GM12878 (cell line): ENCODE measurements at regions not wholly inside any gene's neighbourhood (a gene's known extent, or its start where the extent isn't known, plus 50 kb on each side); places are given as distances from the start of the nearest gene placed in this dataset.

Experiments
- ATAC-seq: fragments of 200-7000 bp; cut with Tn5 transposase; 3 replicates; pipeline ENCODE4 v1.9.1; 2020; ENCODE audit warnings: mild to moderate bottlenecking, moderate library complexity
- BruUV-seq: library from RNA; stranded (reverse); fragments of 400-500 nt; replicated peaks from 2 replicates; lab custom pipeline; 2021; lab: Mats Ljungman, UMichigan
- CTCF ChIA-PET: fragments of 300-600 bp; sonication (Branson Sonifier 250); formaldehyde crosslinking; extraction: SDS; loops from one replicate; lab custom pipeline; 2021; ENCODE audit warnings: inconsistent platforms; lab: Yijun Ruan, JAX
- POLR2A ChIA-PET: fragments of 350-600 bp; formaldehyde crosslinking; extraction: SDS; loops from one replicate; lab custom pipeline; 2021; ENCODE audit warnings: inconsistent platforms; lab: Charles Lee
- RAD21 ChIA-PET: fragments of 300-600 bp; sonication (Branson Sonifier 250); formaldehyde crosslinking; loops from one replicate; lab custom pipeline; 2023; ENCODE audit warnings: antibody characterized with exemption; ENCODE audit not compliant: unreplicated experiment; lab: Charles Lee
- SMC1A ChIA-PET: fragments of 300-600 bp; sonication (Branson Sonifier 250); formaldehyde crosslinking; loops from one replicate; lab custom pipeline; 2023; ENCODE audit not compliant: unreplicated experiment, uncharacterized antibody; lab: Charles Lee
- DNase-seq: peaks from one replicate; pipeline ENCODE4 v3.0.0-alpha.2; 2011; ENCODE audit warnings: low read depth, low spot score
- FAIRE-seq: peaks from 3 replicates; lab custom pipeline; 2011; peaks lifted over from hg19 to GRCh38; lab: Jason Lieb, UNC
- H2AFZ ChIP-seq: 2 replicates; pipeline ENCODE4 v1.6.0; 2011; ENCODE audit warnings: low read depth, low read length, control low read depth; ENCODE audit not compliant: control insufficient read depth
- H3K27ac ChIP-seq: 2 replicates; pipeline ENCODE4 v1.5.1; 2011; ENCODE audit warnings: control low read depth; ENCODE audit not compliant: control insufficient read depth, insufficient read depth
- H3K27me3 ChIP-seq, 2 experiments: replicated peaks in 1 of 2; 2 replicates each; pipeline versions ENCODE4 v1.6.0 to v1.6.1; 2011; ENCODE audit warnings: low read length in 1 of 2; ENCODE audit not compliant: control insufficient read depth in 2 of 2, insufficient read depth in 2 of 2
- H3K36me3 ChIP-seq, 2 experiments: 2 replicates each; pipeline ENCODE4 v1.5.1; 2011; ENCODE audit warnings: low read length in 1 of 2; ENCODE audit not compliant: control insufficient read depth in 2 of 2, insufficient read depth in 2 of 2
- H3K4me1 ChIP-seq: 2 replicates; pipeline ENCODE4 v1.6.1; 2011; ENCODE audit warnings: mild to moderate bottlenecking, low read length, moderate library complexity, mixed read lengths; ENCODE audit not compliant: control insufficient read depth, insufficient read depth
- H3K4me2 ChIP-seq: 2 replicates; pipeline ENCODE4 v1.6.0; 2011; ENCODE audit warnings: control low read depth; ENCODE audit not compliant: control insufficient read depth, insufficient read depth
- H3K4me3 ChIP-seq: fragments of 200-600 bp; sonication (generic); 2 replicates; pipeline ENCODE4 v1.5.1; 2016
- H3K79me2 ChIP-seq: 2 replicates; pipeline ENCODE4 v1.6.0; 2011; ENCODE audit warnings: low read length; ENCODE audit not compliant: control insufficient read depth, insufficient read depth
- H3K9ac ChIP-seq: 2 replicates; pipeline ENCODE4 v1.8.0; 2011; ENCODE audit warnings: low read length, control low read depth, mixed read lengths; ENCODE audit not compliant: control insufficient read depth, insufficient read depth
- H3K9me3 ChIP-seq: replicated peaks from 3 replicates; pipeline ENCODE4 v1.5.1; 2011; ENCODE audit warnings: mild to moderate bottlenecking, low read length; ENCODE audit not compliant: control insufficient read depth, insufficient read depth
- H4K20me1 ChIP-seq: 2 replicates; pipeline ENCODE4 v1.6.0; 2011; ENCODE audit not compliant: control insufficient read depth, insufficient read depth
- CREM ChIP-seq: IDR thresholded peaks from 2 replicates; pipeline ENCODE4 v1.6.1; 2014; ENCODE audit warnings: antibody characterized with exemption, low read depth
- NFXL1 ChIP-seq: fragments of 450-650 bp; IDR thresholded peaks from 2 replicates; pipeline ENCODE4 v1.6.1; 2017; ENCODE audit warnings: antibody characterized with exemption, mild to moderate bottlenecking, borderline replicate concordance
- PML ChIP-seq: IDR thresholded peaks from 2 replicates; pipeline ENCODE4 v1.6.1; 2012; ENCODE audit warnings: low read length, inconsistent platforms
- POU2F2 ChIP-seq: IDR thresholded peaks from 3 replicates; pipeline ENCODE4 v1.6.1; 2011; ENCODE audit warnings: low read depth, mild to moderate bottlenecking, low read length, borderline replicate concordance
- USF1 ChIP-seq: IDR thresholded peaks from 2 replicates; pipeline ENCODE4 v1.6.1; 2011; ENCODE audit warnings: borderline replicate concordance, low read depth, mild to moderate bottlenecking, moderate library complexity, mixed read lengths, low read length; ENCODE audit not compliant: insufficient read depth; ENCODE audit errors: extremely low read length
- WRNIP1 ChIP-seq: IDR thresholded peaks from 2 replicates; pipeline ENCODE4 v1.6.1; 2011; ENCODE audit warnings: low read depth, low read length, improper control_type of control experiment, borderline replicate concordance
- ZBTB11 ChIP-seq: fragments of 450-650 bp; formaldehyde crosslinking; IDR thresholded peaks from 2 replicates; pipeline ENCODE4 v1.5.0; 2022; ENCODE audit warnings: mild to moderate bottlenecking, missing genetic modification characterization
- WGBS: methylation state at CpG from one replicate; pipeline ENCODE4 v1.1.6; 2016; ENCODE audit warnings: low lambda C conversion rate; ENCODE audit not compliant: insufficient replicate concordance, insufficient coverage; ENCODE audit errors: missing lambda C conversion rate; 5-methylcytosine and 5-hydroxymethylcytosine counted together
- in situ Hi-C: fragments of 300-500 bp; cut with MboI; formaldehyde crosslinking; loops from 9 replicates; pipeline ENCODE4 v1.14.3; 2018; ENCODE audit warnings: mixed read lengths
- intact Hi-C: fragments of 100-400 bp; cut with micrococcal nuclease; formaldehyde crosslinking; loops from one replicate; pipeline ENCODE4 v1.14.2; 2022; ENCODE audit not compliant: unreplicated experiment
- TF ChIP-seq, protein P1 (sequence below): fragments of 450-650 bp; IDR thresholded peaks from 2 replicates; pipeline ENCODE4 v1.6.1; 2017; ENCODE audit warnings: mild to moderate bottlenecking, moderate library complexity
- TF ChIP-seq, protein P2 (sequence below): IDR thresholded peaks from 2 replicates; pipeline ENCODE4 v1.6.1; 2011; ENCODE audit warnings: low read depth, mild to moderate bottlenecking, low read length, moderate library complexity, borderline replicate concordance; ENCODE audit errors: extremely low read depth

DNA sequence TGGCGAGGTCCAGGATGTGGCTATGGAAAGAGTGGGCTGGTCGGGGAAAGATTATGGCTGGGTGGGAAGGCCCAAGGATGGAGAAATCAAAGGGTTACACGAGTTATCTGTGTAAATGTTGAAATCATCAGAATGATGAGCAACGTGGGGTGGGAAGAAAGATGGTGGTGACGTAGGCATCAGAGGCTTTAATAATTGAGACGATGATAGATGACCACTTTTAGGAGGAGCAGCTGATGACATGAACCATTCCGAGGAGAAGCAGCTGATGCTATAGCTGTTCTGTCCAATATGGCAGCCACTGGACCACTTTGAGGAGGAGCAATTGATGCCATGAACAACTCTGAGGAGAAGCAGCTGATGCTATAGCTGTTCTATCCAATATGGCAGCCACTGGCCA lies 141.2 kb downstream of the USP31 start:
- RAD21 ChIA-PET = no interaction called here
- SMC1A ChIA-PET = interaction anchor here (1.2 kb wide), 1 partner anchor 10 kb away, joined by 3 read pairs; no protein-coding TSS in a partner anchor
- Histone ChIP-seq H3K79me2 (no peaks in the 10 kb centered on the region), H3K4me1 (no peaks in the 10 kb centered on the region), H3K27ac (no peak overlapping the region), H3K36me3 (no peaks in the 10 kb centered on the region), H3K4me2 (no peak overlapping the region), H3K27me3 (no peaks in the 10 kb centered on the region), H2AFZ (no peak overlapping the region), H3K4me3 (no peak overlapping the region), H3K9ac (no peak overlapping the region), H4K20me1 (no peaks in the 10 kb centered on the region), H3K9me3 (no peaks in the 10 kb centered on the region)
- CTCF ChIA-PET = no interaction called here
- FAIRE-seq (no peak), DNase-seq (no peak), ATAC-seq (no peak)
- POLR2A ChIA-PET = no interaction called here
- WGBS = 34% methylated on average over 7 of the region's 7 CpGs
- BruUV-seq = no TSS peak
- in situ Hi-C loops (no loop called here), intact Hi-C loops (no loop called here)
- TF ChIP-seq POU2F2 (no peak), NFXL1 (no peak), PML (no peak), WRNIP1 (no peak), CREM (no peak), ZBTB11 (CRISPR knock-in tag) (no peak), USF1 (no peak)
- TF ChIP-seq, protein P1, sequence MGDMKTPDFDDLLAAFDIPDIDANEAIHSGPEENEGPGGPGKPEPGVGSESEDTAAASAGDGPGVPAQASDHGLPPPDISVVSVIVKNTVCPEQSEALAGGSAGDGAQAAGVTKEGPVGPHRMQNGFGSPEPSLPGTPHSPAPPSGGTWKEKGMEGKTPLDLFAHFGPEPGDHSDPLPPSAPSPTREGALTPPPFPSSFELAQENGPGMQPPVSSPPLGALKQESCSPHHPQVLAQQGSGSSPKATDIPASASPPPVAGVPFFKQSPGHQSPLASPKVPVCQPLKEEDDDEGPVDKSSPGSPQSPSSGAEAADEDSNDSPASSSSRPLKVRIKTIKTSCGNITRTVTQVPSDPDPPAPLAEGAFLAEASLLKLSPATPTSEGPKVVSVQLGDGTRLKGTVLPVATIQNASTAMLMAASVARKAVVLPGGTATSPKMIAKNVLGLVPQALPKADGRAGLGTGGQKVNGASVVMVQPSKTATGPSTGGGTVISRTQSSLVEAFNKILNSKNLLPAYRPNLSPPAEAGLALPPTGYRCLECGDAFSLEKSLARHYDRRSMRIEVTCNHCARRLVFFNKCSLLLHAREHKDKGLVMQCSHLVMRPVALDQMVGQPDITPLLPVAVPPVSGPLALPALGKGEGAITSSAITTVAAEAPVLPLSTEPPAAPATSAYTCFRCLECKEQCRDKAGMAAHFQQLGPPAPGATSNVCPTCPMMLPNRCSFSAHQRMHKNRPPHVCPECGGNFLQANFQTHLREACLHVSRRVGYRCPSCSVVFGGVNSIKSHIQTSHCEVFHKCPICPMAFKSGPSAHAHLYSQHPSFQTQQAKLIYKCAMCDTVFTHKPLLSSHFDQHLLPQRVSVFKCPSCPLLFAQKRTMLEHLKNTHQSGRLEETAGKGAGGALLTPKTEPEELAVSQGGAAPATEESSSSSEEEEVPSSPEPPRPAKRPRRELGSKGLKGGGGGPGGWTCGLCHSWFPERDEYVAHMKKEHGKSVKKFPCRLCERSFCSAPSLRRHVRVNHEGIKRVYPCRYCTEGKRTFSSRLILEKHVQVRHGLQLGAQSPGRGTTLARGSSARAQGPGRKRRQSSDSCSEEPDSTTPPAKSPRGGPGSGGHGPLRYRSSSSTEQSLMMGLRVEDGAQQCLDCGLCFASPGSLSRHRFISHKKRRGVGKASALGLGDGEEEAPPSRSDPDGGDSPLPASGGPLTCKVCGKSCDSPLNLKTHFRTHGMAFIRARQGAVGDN = no peak
- TF ChIP-seq, protein P2, sequence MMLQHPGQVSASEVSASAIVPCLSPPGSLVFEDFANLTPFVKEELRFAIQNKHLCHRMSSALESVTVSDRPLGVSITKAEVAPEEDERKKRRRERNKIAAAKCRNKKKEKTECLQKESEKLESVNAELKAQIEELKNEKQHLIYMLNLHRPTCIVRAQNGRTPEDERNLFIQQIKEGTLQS = no peak
